HG02840 (cell line): ENCODE measurements at regions not wholly inside any gene's neighbourhood (a gene's known extent, or its start where the extent isn't known, plus 50 kb on each side); places are given as distances from the start of the nearest gene placed in this dataset.
"Not testable (repeated sequence)": the region's sequence is repeated elsewhere in the genome, so short reads cannot be mapped to it uniquely, and the experiment has no call there.

ENCODE experiments used
- ATAC-seq: cut with Tn5 transposase; IDR thresholded peaks from one replicate; pipeline ENCODE4 v1.9.1; 2021; ENCODE audit warnings: mild to moderate bottlenecking, moderate library complexity, moderate number of reproducible peaks; ENCODE audit not compliant: unreplicated experiment, low FRiP score

DNA sequence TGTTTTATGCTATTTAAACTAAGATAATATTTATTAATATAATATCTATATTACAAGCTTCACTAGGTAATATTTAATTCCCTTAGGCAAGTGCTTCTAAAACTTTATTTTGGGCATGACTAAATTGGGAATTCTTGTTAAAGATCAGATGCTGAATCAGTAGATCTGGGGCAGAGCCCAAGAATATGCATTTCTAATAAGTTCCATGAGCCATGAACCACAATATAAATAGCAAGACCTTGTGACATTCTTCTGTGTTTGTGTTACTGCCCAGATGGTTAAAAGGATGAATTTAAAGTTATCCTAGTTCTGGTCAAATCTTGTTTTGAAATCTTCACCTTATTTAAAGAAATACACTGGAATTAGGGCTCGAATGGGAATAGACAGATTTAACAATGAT, 258.4 kb upstream of the CACNA2D1 start:
- ATAC-seq = no peak

DNA sequence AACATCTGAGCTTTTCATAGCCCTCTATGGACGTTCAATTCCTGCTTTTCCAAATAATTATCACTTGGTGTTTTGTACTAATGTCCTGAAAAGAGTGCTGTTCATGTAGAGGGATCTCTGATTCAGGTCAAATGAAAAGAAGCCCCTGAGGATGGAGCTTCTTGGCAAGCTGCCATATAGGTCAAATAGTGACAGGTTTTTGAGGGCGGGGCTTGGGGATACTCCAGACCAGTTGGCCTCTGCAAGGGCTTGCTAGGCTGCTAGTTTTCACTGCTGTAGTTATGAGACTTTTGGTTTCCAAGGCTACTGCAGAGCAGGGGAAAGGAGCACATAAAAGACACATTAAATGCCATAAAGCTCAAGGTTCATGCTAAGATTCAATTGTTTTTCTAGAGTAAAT, 257.2 kb upstream of the CACNA2D1 start:
- no peak for ATAC-seq

DNA sequence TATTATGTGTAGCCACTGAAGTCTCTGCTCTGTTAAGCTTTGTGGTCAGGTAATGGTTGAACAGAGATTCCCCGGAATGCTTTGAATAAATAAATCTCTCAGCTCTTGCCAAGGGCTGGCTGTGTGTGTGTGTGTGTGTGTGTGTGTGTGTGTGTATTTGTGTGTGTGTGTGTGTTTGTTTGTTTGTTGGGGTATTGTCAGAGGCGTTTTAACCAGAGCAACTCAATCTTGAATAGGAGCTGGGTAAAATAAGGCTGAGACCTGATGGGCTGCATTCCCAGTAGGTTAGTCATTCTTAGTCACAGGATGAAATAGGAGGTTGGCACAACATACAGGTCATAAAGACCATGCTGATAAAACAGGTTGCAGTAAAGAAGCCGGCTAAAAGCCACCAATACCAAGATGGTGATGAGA, 256.2 kb upstream of the CACNA2D1 start:
- ATAC-seq = no peak

DNA sequence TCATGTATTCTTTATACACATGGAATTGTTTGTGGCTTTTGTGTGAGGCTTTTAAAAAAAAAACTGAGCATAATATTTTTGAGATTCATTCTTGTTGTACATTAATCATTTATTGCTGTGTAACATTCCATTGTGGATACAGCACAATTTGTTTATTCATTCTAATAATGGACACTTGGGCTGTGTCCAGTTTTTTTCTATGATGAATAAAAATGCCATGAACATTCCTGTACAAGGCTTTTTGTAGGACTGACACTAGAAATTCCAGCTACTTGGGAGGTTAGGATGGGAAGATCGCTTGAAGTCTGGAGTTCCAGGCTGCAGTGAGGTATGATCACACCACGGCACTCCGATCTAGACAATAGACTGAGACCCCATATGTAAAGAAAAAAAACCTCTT, 254.3 kb upstream of the CACNA2D1 start:
- ATAC-seq = no peak

DNA sequence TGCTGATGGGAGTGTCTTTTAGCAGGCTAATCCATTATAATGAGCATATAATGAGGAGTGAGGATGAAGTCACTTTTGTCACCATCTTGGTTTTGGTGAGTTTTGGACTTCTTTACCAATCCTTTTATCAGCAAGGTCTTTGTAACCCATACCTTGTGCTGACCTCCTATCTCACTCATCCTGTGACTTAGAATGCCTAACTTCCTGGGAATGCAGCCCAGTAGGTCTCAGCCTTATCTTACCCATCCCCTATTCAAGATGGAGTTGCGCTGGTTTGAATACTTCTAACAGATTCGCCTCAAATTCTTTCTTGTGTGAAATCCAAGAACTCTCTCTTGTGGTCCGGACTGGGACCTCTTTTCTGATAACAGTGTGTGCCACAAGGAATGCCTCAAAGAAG, 253.1 kb upstream of the CACNA2D1 start:
- no peak for ATAC-seq

DNA sequence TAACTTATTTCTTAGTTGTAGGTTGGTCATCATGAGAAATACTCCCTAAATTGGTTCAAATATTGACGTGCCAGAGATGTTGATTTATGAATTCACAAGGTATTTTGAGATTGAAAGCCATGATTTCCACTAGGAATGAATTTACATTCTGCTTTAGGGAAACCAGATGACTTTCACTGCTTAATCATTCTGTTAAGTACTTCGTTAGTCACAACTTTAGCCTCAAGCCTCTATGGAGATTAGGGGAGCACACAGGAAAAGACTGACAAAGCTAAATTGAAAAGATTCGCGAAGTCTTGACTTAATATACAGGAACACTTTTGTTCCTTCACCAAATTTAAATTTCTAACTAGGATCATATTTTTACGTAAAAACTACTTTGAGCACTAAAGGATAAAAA, 250.4 kb upstream of the CACNA2D1 start:
- ATAC-seq = no peak

DNA sequence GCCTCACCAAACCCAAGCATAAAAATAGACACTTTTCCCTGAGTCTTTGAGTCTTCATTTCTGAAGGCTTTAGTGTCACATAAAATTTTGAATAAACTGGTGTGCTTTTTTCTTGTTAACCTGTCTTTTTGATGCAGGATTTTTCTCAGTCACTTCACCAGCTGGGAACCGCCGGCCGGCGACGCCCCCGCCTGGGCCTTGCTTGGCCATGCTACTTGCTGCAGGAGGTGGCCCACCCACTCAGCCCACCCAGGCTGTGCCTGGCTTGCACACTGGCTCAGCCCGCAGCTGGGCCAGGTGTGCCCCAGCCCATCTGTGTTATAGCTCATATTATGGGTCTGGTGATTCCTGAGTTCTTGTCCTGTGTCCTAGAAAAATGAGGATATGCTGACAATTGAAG, 247.4 kb upstream of the CACNA2D1 start:
- ATAC-seq = no peak

DNA sequence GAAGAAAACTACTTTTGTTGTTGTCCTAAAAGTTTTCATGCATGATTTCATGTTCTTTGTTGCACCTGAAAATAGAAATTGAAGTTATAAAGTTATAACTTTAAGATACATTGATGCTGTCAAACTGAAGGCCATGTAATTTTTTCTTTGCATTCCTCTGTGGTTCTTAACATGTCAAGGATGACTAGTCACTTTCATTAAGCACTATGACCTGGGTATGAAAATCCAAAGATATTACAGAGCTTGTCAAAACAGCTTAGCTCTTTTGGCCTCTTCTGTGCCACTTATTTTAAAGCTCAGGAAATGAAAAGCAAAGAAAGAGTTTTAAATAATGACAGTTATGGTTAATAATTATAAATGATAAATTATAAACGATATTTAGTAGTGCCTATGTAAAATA, 241.6 kb upstream of the CACNA2D1 start:
- ATAC-seq = no peak

DNA sequence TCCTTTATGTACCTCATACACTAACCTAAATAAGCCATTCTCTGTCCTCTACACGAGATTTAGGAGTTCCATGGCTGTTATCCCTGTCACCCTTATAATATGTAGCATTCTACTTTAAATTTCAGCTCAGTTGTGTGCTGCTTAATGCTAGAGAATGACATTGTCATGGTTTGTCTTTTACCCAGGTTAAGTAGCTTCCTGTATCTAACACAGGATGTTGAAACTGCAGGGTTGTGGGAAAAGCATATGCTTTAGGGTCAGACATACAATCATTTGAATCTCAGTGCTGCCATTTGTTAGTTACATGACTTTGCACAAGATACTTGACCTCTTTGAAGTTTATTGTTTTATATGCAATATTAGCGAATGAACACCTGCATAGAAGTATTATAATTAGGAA, 235.1 kb upstream of the CACNA2D1 start:
- ATAC-seq = no peak

DNA sequence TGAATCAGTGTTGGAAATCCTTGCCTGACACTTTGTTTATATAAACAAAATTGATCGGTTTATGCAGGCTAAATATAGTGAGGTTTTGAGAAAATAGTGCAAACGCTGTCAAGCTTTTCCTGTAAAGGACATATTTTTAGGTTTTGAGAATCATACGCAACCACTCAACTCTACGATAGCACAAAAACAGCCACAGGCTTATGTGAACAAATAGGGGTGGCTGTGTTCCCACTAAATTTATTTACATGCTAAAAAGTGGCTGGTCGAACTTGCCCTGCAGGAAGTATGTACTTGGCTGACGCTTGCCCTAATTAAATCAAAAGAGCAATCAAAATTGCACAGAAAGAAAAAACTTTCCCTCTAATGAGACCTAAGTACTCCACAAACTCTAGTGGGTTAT, 234.7 kb upstream of the CACNA2D1 start:
- ATAC-seq = no peak

DNA sequence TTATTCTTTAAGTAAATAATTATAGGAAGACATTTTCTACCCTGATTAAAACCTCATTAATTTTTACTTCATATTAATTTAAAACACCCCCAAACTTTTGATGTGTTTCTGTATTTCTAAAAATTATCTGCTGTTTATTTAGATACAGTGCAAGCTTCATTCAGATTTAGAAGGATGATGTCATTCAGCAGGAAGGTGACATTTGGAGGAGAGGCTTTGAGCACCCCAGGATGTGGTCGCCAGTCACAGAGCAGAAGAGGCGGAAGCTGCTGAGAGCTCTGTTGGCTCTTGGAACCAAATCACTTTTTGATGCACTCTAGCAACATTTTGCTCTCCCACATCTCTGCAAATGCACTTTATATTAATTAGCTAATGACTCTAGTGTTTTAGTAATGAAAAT, 233.9 kb upstream of the CACNA2D1 start:
- no peak for ATAC-seq

DNA sequence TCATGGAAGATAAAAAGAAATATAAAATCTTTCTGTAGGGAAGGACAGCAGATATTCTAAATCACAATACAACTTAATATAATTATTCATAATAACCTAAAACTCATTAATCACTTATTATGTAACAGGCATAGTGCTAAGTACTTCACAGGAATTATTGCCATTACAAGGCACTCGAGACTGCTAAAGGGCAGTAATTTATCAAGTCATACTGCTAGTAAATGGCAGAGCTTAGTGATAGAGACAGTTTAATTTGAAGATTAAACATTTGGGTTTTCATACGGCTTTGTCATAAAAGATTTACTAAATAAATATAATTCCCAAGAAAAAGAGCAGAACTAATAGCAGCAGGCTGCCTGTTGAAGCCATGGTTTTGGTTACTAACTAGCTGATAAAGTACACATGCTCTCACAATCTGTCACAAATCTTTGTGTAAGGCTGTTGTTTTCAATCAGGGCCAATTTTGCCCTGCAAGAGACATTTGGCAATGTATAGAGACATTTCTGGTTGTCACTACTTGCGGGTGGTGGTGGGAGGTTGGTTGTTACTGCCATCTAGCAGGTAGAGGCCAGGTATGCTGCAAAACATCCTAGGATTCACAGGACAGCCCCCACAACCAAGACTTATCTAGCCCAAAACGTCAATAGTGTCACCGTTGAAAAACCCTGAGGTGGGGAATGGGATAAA, 233.3 kb upstream of the CACNA2D1 start:
- ATAC-seq = no peak

DNA sequence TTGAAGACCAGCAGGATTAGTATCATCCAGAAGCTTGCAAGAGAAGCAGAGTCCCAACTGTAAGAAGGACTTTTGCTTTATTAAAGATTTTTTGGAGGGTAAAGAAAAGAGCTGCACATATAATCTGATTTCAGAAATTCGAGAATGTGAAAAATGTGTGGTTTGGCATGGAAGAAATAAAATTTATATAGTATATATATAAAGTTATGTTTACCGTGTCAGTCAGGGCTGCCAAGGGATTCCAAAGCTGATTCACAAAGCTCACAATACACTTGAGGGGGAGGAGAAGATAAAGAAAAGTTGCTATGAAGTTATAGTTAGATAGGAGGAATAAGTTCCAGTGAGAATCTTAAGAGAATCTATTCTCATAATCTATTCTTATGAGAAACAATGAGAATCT, 231.8 kb upstream of the CACNA2D1 start:
- ATAC-seq = no peak

DNA sequence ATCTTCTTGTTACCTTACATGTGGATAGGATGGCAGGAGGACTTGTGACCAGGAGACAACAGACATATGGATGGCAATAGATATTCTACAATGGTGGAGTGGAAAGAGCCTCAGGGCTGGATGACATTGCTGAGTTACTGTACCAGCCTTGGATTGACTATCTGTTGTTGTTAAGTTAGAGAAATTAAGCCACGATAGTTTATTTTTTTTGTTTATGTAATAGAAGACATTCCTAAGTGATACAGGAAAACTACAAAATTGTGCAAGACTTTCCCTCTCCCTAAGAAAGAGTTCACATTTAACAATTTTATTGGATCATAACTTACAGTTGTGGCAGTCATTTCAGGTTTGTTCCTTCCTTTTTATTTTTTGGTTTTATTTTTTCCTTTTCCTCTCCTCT, 230.7 kb upstream of the CACNA2D1 start:
- ATAC-seq = no peak

DNA sequence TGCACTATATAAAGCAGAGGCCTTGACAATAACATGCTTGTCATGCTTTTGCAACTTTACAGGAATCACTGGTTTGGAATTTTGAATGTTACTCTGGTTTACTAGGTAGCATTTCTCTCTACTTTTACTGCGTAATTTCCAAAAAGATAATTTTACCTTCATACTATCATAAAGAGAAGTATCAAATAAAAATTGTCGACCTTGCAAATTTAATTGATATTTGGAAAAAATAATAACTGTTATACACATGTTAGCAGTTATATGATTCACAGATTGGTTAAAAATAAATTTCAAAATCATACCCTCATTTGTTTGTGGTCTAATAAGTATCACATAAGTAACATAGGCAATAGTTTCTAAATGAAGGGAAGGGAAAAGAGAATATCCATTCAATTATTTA, 228.5 kb upstream of the CACNA2D1 start:
- ATAC-seq = no peak

DNA sequence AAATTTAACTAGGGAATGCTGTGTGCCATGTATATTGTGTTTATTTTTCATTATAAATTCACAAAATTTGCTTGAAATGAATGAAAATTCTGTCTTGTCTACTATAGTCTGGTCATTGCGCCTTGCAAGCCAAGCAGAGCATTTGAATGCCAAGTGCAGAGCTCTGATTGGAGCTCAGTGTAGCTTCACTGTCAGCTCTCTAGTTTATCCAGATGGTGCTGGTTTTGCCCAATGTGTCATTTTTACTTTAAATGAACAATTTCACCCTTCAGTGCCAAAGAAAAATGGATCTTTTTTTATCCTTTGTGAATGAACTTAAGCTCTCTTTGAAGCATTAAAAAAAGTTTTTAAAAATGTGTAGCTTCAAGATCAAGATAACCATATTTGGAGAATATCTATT, 225.6 kb upstream of the CACNA2D1 start:
- no peak for ATAC-seq

DNA sequence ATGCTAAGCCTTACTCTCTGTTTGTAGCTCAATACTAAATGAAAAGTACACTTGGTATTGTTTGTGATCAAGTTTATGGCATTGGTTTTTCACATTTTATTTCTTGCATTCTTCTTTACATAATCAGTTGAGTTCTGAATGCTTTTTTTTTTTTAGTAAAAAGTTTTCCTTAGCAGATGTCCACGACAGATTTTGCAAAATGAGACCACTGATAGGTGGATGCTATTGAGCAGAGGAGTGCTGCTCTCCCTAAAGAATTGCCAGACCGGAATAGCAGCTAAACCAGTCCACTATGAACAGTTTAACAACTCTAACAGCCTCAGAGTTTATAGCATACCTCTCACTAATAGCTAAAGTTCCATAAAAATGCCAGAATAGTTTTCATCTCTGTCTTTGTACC, 225.1 kb upstream of the CACNA2D1 start:
- no peak for ATAC-seq

DNA sequence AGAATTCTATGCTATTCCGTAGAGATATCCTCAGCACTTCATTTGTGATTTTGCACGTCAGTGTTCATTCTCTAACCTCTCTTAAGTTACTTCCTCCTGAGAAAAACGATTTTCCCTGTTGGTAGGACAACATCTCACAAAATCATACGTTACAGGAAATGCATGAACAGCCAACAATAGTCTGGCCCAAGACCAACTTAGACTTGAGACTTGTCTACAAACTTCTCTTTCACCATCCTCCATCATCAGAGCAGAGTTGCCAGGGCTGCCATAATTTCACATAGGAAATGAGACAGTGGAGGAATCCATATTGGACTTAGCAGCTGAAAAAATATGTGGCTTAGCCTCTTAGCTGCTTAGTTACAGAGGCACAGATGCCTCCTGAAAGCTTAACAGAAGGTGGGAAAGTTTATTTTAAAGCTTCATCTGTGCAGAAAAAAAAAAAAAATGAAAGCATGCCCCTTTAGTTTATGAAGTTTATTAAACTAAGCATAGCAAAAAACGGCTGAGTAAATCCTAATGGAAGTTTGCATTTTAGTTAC, 222.5 kb upstream of the CACNA2D1 start:
- ATAC-seq = no peak

DNA sequence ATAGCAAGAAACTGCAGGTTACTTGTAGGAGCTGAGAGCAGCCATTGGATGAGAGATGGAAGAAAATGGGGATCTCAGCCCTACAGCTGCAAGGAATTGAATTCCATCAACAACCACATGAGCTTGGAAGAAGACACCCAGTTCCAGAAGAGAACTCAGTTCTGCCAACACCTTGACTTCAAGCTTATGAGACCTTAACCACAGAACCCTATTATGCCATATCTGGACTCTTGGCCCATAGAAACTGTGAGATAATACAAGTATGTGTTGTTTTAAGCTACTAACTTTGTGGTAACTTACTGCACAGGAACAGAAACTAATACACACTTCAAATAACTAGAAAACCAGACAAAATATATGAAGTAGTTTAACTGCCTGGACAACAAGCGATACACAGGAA, 212.4 kb upstream of the CACNA2D1 start:
- ATAC-seq = no peak

DNA sequence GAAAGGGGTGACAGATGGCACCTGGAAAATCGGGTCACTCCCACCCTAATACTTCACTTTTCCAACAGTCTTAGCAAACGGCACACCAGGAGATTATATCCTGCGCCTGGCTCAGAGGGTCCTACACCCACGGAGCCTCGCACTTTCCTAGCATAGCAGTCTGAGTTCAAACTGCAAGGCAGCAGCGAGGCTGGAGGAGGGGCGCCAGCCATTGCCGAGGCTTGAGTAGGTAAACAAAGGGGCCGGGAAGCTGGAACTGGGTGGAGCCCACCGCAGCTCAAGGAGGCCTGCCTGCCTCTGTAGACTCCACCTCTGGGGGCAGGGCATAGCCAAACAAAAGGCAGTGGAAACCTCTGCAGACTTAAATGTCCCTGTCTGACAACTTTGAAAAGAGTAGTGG, 206.5 kb upstream of the CACNA2D1 start:
- ATAC-seq = not testable (repeated sequence)

DNA sequence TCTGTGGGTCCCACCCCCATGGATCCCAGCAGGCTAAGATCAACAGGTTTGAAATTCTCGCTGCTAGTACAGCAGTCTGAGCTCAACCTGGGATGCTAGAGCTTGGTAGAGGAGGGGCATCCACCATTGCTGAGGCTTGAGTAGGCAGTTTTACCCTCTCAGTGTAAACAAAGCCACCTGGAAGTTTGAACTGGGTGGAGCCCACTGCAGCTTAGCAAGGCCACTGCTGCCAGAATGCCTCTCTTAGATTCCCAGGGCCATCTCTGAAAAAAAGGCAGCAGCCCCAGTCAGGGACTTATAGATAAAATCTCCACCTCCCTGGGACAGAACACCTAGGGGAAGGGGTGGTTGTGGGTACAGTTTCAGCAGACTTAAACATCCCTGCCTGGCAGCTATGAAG, 190.0 kb upstream of the CACNA2D1 start:
- ATAC-seq = no peak

DNA sequence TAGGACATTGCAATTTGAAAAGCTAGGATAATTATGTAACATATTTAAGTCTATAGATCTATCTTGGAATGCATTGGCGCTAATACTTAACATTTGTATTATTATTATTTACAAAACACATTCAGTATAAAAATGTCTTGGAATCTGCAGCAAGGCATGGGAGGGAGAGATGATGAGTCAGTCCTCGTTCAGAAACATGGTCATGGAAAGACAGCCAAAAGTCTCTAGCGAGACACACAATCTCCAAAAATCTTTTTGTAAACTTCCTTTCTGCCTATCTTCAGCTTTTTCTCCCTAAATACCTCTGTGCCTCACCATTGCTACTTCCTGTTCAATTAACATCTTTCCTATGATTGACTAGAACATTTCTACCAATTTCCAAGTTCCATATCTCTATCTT, 188.4 kb upstream of the CACNA2D1 start:
- no peak for ATAC-seq

DNA sequence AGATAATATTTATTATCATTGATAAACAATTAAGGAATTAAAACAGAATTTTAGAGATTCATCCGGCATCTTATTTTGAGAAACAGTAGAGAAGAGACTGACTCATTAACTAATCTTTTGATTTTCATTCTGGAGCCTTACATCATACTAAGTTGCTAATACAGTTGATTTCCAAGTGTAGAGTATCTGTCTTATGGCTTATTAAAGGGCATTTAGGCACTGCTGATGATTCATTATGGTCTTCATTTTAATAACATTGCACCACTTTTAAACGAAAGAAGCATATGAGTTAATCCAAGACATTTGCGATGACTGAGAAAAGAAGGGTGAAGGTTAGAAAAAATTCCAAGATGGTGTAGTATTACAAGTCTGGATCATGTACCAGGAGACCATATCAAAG, 186.0 kb upstream of the CACNA2D1 start:
- no peak for ATAC-seq
